ENCODE measurements at regions not wholly inside any gene's neighbourhood (a gene's known extent, or its start where the extent isn't known, plus 50 kb on each side); places are given as distances from the start of the nearest gene placed in this dataset.

GRCh38 chr5:159475026-159475425 is 144.7 kb upstream of the IL12B start:
- H3K27ac ChIP-seq, result no peak overlapping the region
- no peaks in the 10 kb centered on the region for H3K36me3 ChIP-seq
- H3K9me3 ChIP-seq, result no peaks in the 10 kb centered on the region
- no peak overlapping the region for H3K4me3 ChIP-seq
- TF ChIP-seq CTCF (IDR thresholded peaks at IDR 0.05) (no peak), POLR2A (IDR thresholded peaks at IDR 0.05) (no peak)
- no peaks in the 10 kb centered on the region for H3K4me1 ChIP-seq
- no peaks in the 10 kb centered on the region for H3K27me3 ChIP-seq
- DNase-seq, result no peak

GRCh38 chr5:159478950-159479349 is 148.7 kb upstream of the IL12B start:
- H3K4me1 ChIP-seq, result no peaks in the 10 kb centered on the region
- no peaks in the 10 kb centered on the region for H3K36me3 ChIP-seq
- TF ChIP-seq CTCF (IDR thresholded peaks at IDR 0.05) (no peak), POLR2A (IDR thresholded peaks at IDR 0.05) (no peak)
- H3K27me3 ChIP-seq, result no peaks in the 10 kb centered on the region
- no peak overlapping the region for H3K4me3 ChIP-seq
- DNase-seq, result no peak
- H3K27ac ChIP-seq, result no peak overlapping the region
- H3K9me3 ChIP-seq, result peaks cover 0 to 3% (median 0%) of the 10 kb centered on the region in 4 donors

- DNase-seq, result no peak
- Histone ChIP-seq H3K27ac (no peak overlapping the region), H3K36me3 (no peaks in the 10 kb centered on the region), H3K4me1 (no peaks in the 10 kb centered on the region), H3K4me3 (no peak overlapping the region), H3K27me3 (no peaks in the 10 kb centered on the region), H3K9me3 (peaks cover 0 to 3% (median 0%) of the 10 kb centered on the region in 4 donors)
- no peak for TF ChIP-seq POLR2A (IDR thresholded peaks at IDR 0.05)
- TF ChIP-seq CTCF (IDR thresholded peaks at IDR 0.05), result no peak
These were observed 150.6 kb upstream of the IL12B start for GRCh38 chr5:159480849-159481248.

GRCh38 chr5:159481751-159482150 is 151.5 kb upstream of the IL12B start:
- TF ChIP-seq CTCF (IDR thresholded peaks at IDR 0.05) (no peak), POLR2A (IDR thresholded peaks at IDR 0.05) (no peak)
- Histone ChIP-seq H3K27ac (no peak overlapping the region), H3K27me3 (no peaks in the 10 kb centered on the region), H3K4me1 (no peaks in the 10 kb centered on the region), H3K4me3 (no peak overlapping the region), H3K36me3 (no peaks in the 10 kb centered on the region), H3K9me3 (peaks cover 0 to 3% (median 0%) of the 10 kb centered on the region in 4 donors)
- no peak for DNase-seq

GRCh38 chr5:159486836-159487235 is 156.5 kb upstream of the IL12B start:
- no peaks in the 10 kb centered on the region for H3K4me1 ChIP-seq
- no peak overlapping the region for H3K4me3 ChIP-seq
- TF ChIP-seq CTCF (IDR thresholded peaks at IDR 0.05), result no peak
- no peak for TF ChIP-seq POLR2A (IDR thresholded peaks at IDR 0.05)
- H3K9me3 ChIP-seq, result no peaks in the 10 kb centered on the region
- no peaks in the 10 kb centered on the region for H3K36me3 ChIP-seq
- no peak overlapping the region for H3K27ac ChIP-seq
- DNase-seq, result no peak
- H3K27me3 ChIP-seq, result no peaks in the 10 kb centered on the region

- Histone ChIP-seq H3K4me3 (no peak overlapping the region), H3K9me3 (no peaks in the 10 kb centered on the region), H3K27ac (no peak overlapping the region), H3K4me1 (no peaks in the 10 kb centered on the region), H3K36me3 (no peaks in the 10 kb centered on the region), H3K27me3 (no peaks in the 10 kb centered on the region)
- no peak for DNase-seq
- TF ChIP-seq CTCF (IDR thresholded peaks at IDR 0.05) (no peak), POLR2A (IDR thresholded peaks at IDR 0.05) (no peak)
These were observed 158.2 kb upstream of the IL12B start for GRCh38 chr5:159488516-159488915.
